H1 (cell line): ENCODE measurements at regions not wholly inside any gene's neighbourhood (a gene's known extent, or its start where the extent isn't known, plus 50 kb on each side); places are given as distances from the start of the nearest gene placed in this dataset.

Source experiments
- CTCF ChIA-PET: fragments of 300-600 bp; sonication (Branson Sonifier 250); formaldehyde crosslinking; loops from one replicate; lab custom pipeline; 2021; ENCODE audit not compliant: partially characterized antibody; lab: Charles Lee
- POLR2A ChIA-PET: fragments of 300-600 bp; sonication (Branson Sonifier 250); formaldehyde crosslinking; loops from one replicate; lab custom pipeline; 2021; ENCODE audit warnings: inconsistent platforms; ENCODE audit not compliant: partially characterized antibody; lab: Charles Lee
- DNase-seq, 2 experiments: peaks; one replicate each; pipeline versions ENCODE4 v3.0.0 to v3.0.0-alpha.2; 2010 to 2022; ENCODE audit warnings: low spot score in 2 of 2, low read depth in 1 of 2, mixed read lengths in 1 of 2
- FAIRE-seq: peaks from 2 replicates; lab custom pipeline; 2011; peaks lifted over from hg19 to GRCh38; lab: Jason Lieb, UNC
- H2AFZ ChIP-seq: 2 replicates; pipeline ENCODE4 v1.8.1; 2012; ENCODE audit warnings: low read length, inconsistent platforms
- H2AK5ac ChIP-seq: 2 replicates; pipeline ENCODE4 v1.6.1; 2013; ENCODE audit warnings: low read depth, low read length
- H2BK120ac ChIP-seq: replicated peaks from 2 replicates; pipeline ENCODE3; 2013; ENCODE audit warnings: low read depth, low read length, inconsistent platforms
- H2BK12ac ChIP-seq: 2 replicates; pipeline ENCODE4 v1.6.1; 2013; ENCODE audit warnings: low read depth, low read length
- H2BK15ac ChIP-seq: 2 replicates; pipeline ENCODE4 v1.6.1; 2013; ENCODE audit warnings: low read length
- H2BK20ac ChIP-seq: 2 replicates; pipeline ENCODE4 v1.6.1; 2013; ENCODE audit warnings: low read length
- H2BK5ac ChIP-seq: 2 replicates; pipeline ENCODE4 v1.6.1; 2013; ENCODE audit warnings: low read depth, low read length
- H3K14ac ChIP-seq: 2 replicates; pipeline ENCODE4 v1.6.1; 2013; ENCODE audit warnings: inconsistent platforms; ENCODE audit not compliant: insufficient read length
- H3K18ac ChIP-seq: 2 replicates; pipeline ENCODE4 v1.6.1; 2013; ENCODE audit warnings: low read length; ENCODE audit errors: extremely low read depth
- H3K23ac ChIP-seq: 2 replicates; pipeline ENCODE4 v1.6.1; 2013; ENCODE audit warnings: inconsistent platforms; ENCODE audit not compliant: insufficient read length
- H3K23me2 ChIP-seq: 2 replicates; pipeline ENCODE4 v1.6.1; 2013; ENCODE audit warnings: low read depth, low read length
- H3K27ac ChIP-seq: 2 replicates; pipeline ENCODE4 v1.6.1; 2011; ENCODE audit warnings: low read depth, low read length, inconsistent platforms
- H3K27me3 ChIP-seq, 4 experiments: replicated peaks in 1 of 4; 1 replicate in 1 of 4; 2 replicates in 3 of 4; pipeline versions ENCODE4 v1.6.1 to v1.8.1; 2011 to 2013; ENCODE audit warnings: low read length in 3 of 4, mild to moderate bottlenecking in 3 of 4, inconsistent platforms in 2 of 4, mixed read lengths in 2 of 4, moderate library complexity in 1 of 4; ENCODE audit not compliant: control insufficient read depth in 3 of 4, insufficient read depth in 3 of 4; ENCODE audit errors: extremely low read depth in 1 of 4
- H3K36me3 ChIP-seq, 4 experiments: 2 replicates each; pipeline versions ENCODE4 v1.6.1 to v1.8.1; 2011 to 2013; ENCODE audit warnings: mild to moderate bottlenecking in 4 of 4, low read length in 3 of 4, moderate library complexity in 2 of 4, control low read depth in 1 of 4, inconsistent platforms in 1 of 4; ENCODE audit not compliant: insufficient read depth in 4 of 4, control insufficient read depth in 2 of 4
- H3K4ac ChIP-seq: replicated peaks from 2 replicates; pipeline ENCODE3; 2013; ENCODE audit warnings: low read length, low read depth, mixed read lengths, inconsistent platforms; ENCODE audit not compliant: insufficient read length
- H3K4me1 ChIP-seq, 4 experiments: replicated peaks in 1 of 4; 1 replicate in 1 of 4; 2 replicates in 3 of 4; pipeline versions ENCODE4 v1.6.1 to v1.8.1; 2011 to 2013; ENCODE audit warnings: low read length in 3 of 4, inconsistent platforms in 2 of 4, mixed read lengths in 1 of 4; ENCODE audit not compliant: insufficient read depth in 4 of 4, control insufficient read depth in 3 of 4
- H3K4me2 ChIP-seq, 2 experiments: 2 replicates each; pipeline versions ENCODE4 v1.6.1 to v1.8.1; 2011 to 2013; ENCODE audit warnings: low read depth in 2 of 2, low read length in 2 of 2, control low read depth in 1 of 2, inconsistent platforms in 1 of 2, mild to moderate bottlenecking in 1 of 2; ENCODE audit not compliant: insufficient read depth in 1 of 2
- H3K4me3 ChIP-seq, 4 experiments: fragments of 200-600, 300-600 bp in 1 of 4; sonication (generic), shearing (Covaris generic), sonication (Bioruptor Twin) in 1 of 4; 2 replicates each; pipeline versions ENCODE4 v1.5.1 to v1.8.1; 2011 to 2016; ENCODE audit warnings: low read length in 4 of 4, low read depth in 3 of 4, control low read depth in 2 of 4, inconsistent platforms in 2 of 4, mild to moderate bottlenecking in 2 of 4, mixed read lengths in 1 of 4, moderate library complexity in 1 of 4; ENCODE audit not compliant: insufficient read depth in 2 of 4; ENCODE audit errors: extremely low read depth in 1 of 4
- H3K56ac ChIP-seq: replicated peaks from 2 replicates; pipeline ENCODE3; 2013; ENCODE audit warnings: low read depth, mild to moderate bottlenecking, mixed read lengths, low read length, inconsistent platforms; ENCODE audit not compliant: insufficient read length
- H3K79me1 ChIP-seq: 2 replicates; pipeline ENCODE4 v1.6.1; 2013; ENCODE audit warnings: low read depth, low read length, control low read depth
- H3K79me2 ChIP-seq, 2 experiments: 2 replicates each; pipeline versions ENCODE4 v1.6.1 to v1.8.1; 2012 to 2013; ENCODE audit warnings: low read length in 2 of 2, mild to moderate bottlenecking in 2 of 2, inconsistent platforms in 1 of 2; ENCODE audit not compliant: insufficient read depth in 2 of 2, control insufficient read depth in 1 of 2
- H3K9ac ChIP-seq, 4 experiments: replicated peaks in 1 of 4; 1 replicate in 1 of 4; 2 replicates in 3 of 4; pipeline versions ENCODE4 v1.6.1 to v1.8.1; 2011 to 2013; ENCODE audit warnings: low read depth in 3 of 4, low read length in 3 of 4, control low read depth in 2 of 4, mild to moderate bottlenecking in 2 of 4, moderate library complexity in 2 of 4, inconsistent platforms in 1 of 4; ENCODE audit errors: extremely low read depth in 1 of 4
- H3K9me3 ChIP-seq, 2 experiments: 2 replicates each; pipeline versions ENCODE4 v1.6.1 to v1.8.1; 2012 to 2013; ENCODE audit warnings: mild to moderate bottlenecking in 2 of 2, moderate library complexity in 2 of 2, control low read depth in 1 of 2, inconsistent platforms in 1 of 2, low read depth in 1 of 2, low read length in 1 of 2, mixed read lengths in 1 of 2; ENCODE audit not compliant: insufficient read depth in 2 of 2
- H4K20me1 ChIP-seq, 2 experiments: replicated peaks in 1 of 2; 2 replicates each; pipeline versions ENCODE3 to v1.8.1; 2011 to 2013; ENCODE audit warnings: inconsistent platforms in 2 of 2, low read length in 2 of 2, mild to moderate bottlenecking in 1 of 2; ENCODE audit not compliant: insufficient read depth in 2 of 2, control insufficient read depth in 1 of 2
- H4K5ac ChIP-seq: 2 replicates; pipeline ENCODE4 v1.6.1; 2013; ENCODE audit warnings: low read length, low read depth, mixed read lengths, inconsistent platforms; ENCODE audit not compliant: insufficient read length
- H4K8ac ChIP-seq: 2 replicates; pipeline ENCODE4 v1.8.0; 2013; ENCODE audit warnings: mild to moderate bottlenecking, moderate library complexity, low read length, inconsistent platforms; ENCODE audit not compliant: insufficient read depth; ENCODE audit errors: extremely low read depth
- H4K91ac ChIP-seq: replicated peaks from 2 replicates; pipeline ENCODE3; 2013; ENCODE audit warnings: low read length, mixed read lengths, inconsistent platforms; ENCODE audit not compliant: insufficient read length
- ATF3 ChIP-seq: IDR thresholded peaks from 2 replicates; pipeline ENCODE4 v1.6.1; 2011; ENCODE audit warnings: low read depth, mild to moderate bottlenecking, low read length; ENCODE audit not compliant: insufficient read depth
- GABPA ChIP-seq: IDR thresholded peaks from 2 replicates; pipeline ENCODE4 v1.6.1; 2011; ENCODE audit warnings: mild to moderate bottlenecking, low read length, moderate library complexity, borderline replicate concordance; ENCODE audit not compliant: insufficient read depth
- NANOG ChIP-seq: IDR thresholded peaks from 2 replicates; pipeline ENCODE4 v1.6.1; 2011; ENCODE audit warnings: low read length, low read depth, mild to moderate bottlenecking, inconsistent platforms; ENCODE audit not compliant: insufficient read depth, poor library complexity, severe bottlenecking
- NRF1 ChIP-seq: IDR thresholded peaks from 2 replicates; pipeline ENCODE4 v1.6.1; 2011; ENCODE audit warnings: mild to moderate bottlenecking, low read depth, low read length, improper control_type of control experiment
- SRF ChIP-seq: IDR thresholded peaks from 2 replicates; pipeline ENCODE4 v1.6.1; 2011; ENCODE audit warnings: mild to moderate bottlenecking, low read depth, low read length, moderate library complexity
- WGBS, 2 experiments: shearing (Covaris generic) in 1 of 2; methylation state at CpG; one replicate each; pipeline versions ENCODE4 v1.1.6 to v1.1.7; 2013 to 2015; ENCODE audit warnings: low lambda C conversion rate in 2 of 2, mixed read lengths in 2 of 2, inconsistent platforms in 1 of 2, low coverage in 1 of 2, missing lambda C conversion rate in 1 of 2; ENCODE audit not compliant: insufficient replicate concordance in 2 of 2, insufficient coverage in 1 of 2, insufficient read length in 1 of 2; ENCODE audit errors: extremely low coverage in 1 of 2, missing lambda C conversion rate in 1 of 2; 5-methylcytosine and 5-hydroxymethylcytosine counted together

GRCh38 chr6:37114612-37115011 lies 55.3 kb upstream of the PIM1 start:
- Histone ChIP-seq H2BK15ac (no peak overlapping the region), H3K9ac (no peak overlapping the region), H4K5ac (no peak overlapping the region), H3K4me3 (no peak overlapping the region), H3K4ac (no peak overlapping the region), H2AK5ac (no peak overlapping the region), H2AFZ (no peak overlapping the region), H3K56ac (no peak overlapping the region), H2BK5ac (no peak overlapping the region), H3K79me2 (0 out of 4 replicates have a peak, but pooled peaks cover 0 to 3% of the 10 kb centered on the region in 2 experiments), H3K4me2 (no peak overlapping the region), H2BK20ac (no peak overlapping the region), H3K23me2 (no peaks in the 10 kb centered on the region), H3K23ac (no peak overlapping the region), H3K4me1 (no peaks in the 10 kb centered on the region; a peak in 1 of 7 replicates), H4K20me1 (peaks cover 0 to 4% of the 10 kb centered on the region in 2 experiments), H3K18ac (no peak overlapping the region), H3K79me1 (no peaks in the 10 kb centered on the region), H3K14ac (no peak overlapping the region), H3K36me3 (peaks cover 0 to 63% (median 5%) of the 10 kb centered on the region in 4 experiments; a peak in 6 of 8 replicates), H3K27ac (no peak overlapping the region), H4K8ac (no peak overlapping the region), H3K27me3 (no peaks in the 10 kb centered on the region), H4K91ac (no peak overlapping the region), H2BK12ac (no peak overlapping the region), H2BK120ac (no peak overlapping the region), H3K9me3 (no peaks in the 10 kb centered on the region)
- 93% methylated on average over 4 of the region's 4 CpGs; no CpG with 5 or more reads in 1 of the 2 experiments for WGBS, 2 experiments
- no peak for FAIRE-seq
- no peak for DNase-seq
- TF ChIP-seq ATF3 (no peak), GABPA (no peak), NRF1 (no peak), SRF (no peak), NANOG (no peak)
- POLR2A ChIA-PET: interaction anchor here (1.4 to 39.1 kb wide), 7 partner anchors 11 to 57 kb away, joined by 3 to 1024 read pairs (median 21); partner anchors contain the start of gene PIM1
- CTCF ChIA-PET: interaction anchor here (1.2 to 1.7 kb wide), 6 partner anchors 13 to 79 kb away, joined by 3 to 8 read pairs (median 4); no protein-coding TSS in a partner anchor
